GM20000 (cell line): ENCODE measurements at regions not wholly inside any gene's neighbourhood (a gene's known extent, or its start where the extent isn't known, plus 50 kb on each side); places are given as distances from the start of the nearest gene placed in this dataset.
"Not testable (repeated sequence)": the region's sequence is repeated elsewhere in the genome, so short reads cannot be mapped to it uniquely, and the experiment has no call there.

ENCODE experiments used
- DNase-seq: peaks from one replicate; pipeline ENCODE4 v3.0.0; 2012; ENCODE audit warnings: low spot score
- CTCF ChIP-seq: IDR thresholded peaks from 2 replicates; pipeline ENCODE4 v1.5.1; 2012; ENCODE audit warnings: mild to moderate bottlenecking, control low read depth; ENCODE audit errors: extremely low read depth, missing control alignments

- no peak for TF ChIP-seq CTCF
- no peak for DNase-seq
Measured at GRCh38 chr11:11718511-11718910, 96.7 kb upstream of the GALNT18 start.

- no peak for TF ChIP-seq CTCF
- DNase-seq, result no peak
Measured at GRCh38 chr11:11717064-11717725, 95.4 kb upstream of the GALNT18 start.

- DNase-seq, result not testable (repeated sequence)
Measured at GRCh38 chr11:11715075-11715474, 93.3 kb upstream of the GALNT18 start.

GRCh38 chr11:11710556-11710955 is 88.8 kb upstream of the GALNT18 start:
- no peak for TF ChIP-seq CTCF
- DNase-seq, result no peak

- TF ChIP-seq CTCF, result no peak
- no peak for DNase-seq
Measured at GRCh38 chr11:11709447-11710239, 87.8 kb upstream of the GALNT18 start.

- DNase-seq, result no peak
- TF ChIP-seq CTCF, result no peak
Measured at GRCh38 chr11:11708256-11708655, 86.5 kb upstream of the GALNT18 start.

- no peak for TF ChIP-seq CTCF
- no peak for DNase-seq
Measured at GRCh38 chr11:11706028-11706427, 84.2 kb upstream of the GALNT18 start.
